OCI-LY3 (cell line): ENCODE measurements at regions not wholly inside any gene's neighbourhood (a gene's known extent, or its start where the extent isn't known, plus 50 kb on each side); places are given as distances from the start of the nearest gene placed in this dataset.

Experiments used
- H2AFZ ChIP-seq: fragments of 200-600, 300-600 bp; shearing (Covaris generic); 2 replicates; pipeline ENCODE4 v1.6.0; 2014; ENCODE audit warnings: antibody characterized with exemption, low read depth, low read length
- H3K27ac ChIP-seq: fragments of 200-600, 300-600 bp; sonication (generic); 2 replicates; pipeline ENCODE4 v1.5.1; 2014; ENCODE audit warnings: mild to moderate bottlenecking, low read length, moderate library complexity, mixed read lengths
- H3K27me3 ChIP-seq: fragments of 200-600, 300-600 bp; sonication (generic); 2 replicates; pipeline ENCODE4 v1.6.1; 2014; ENCODE audit warnings: low read depth, low read length, mixed read lengths
- H3K36me3 ChIP-seq: fragments of 200-600, 300-600 bp; sonication (generic); replicated peaks from 2 replicates; pipeline ENCODE3; 2014; ENCODE audit warnings: low read depth, low read length, mixed read lengths
- H3K4me1 ChIP-seq: fragments of 300-600, 200-600 bp; sonication (generic); 2 replicates; pipeline ENCODE4 v1.6.1; 2014; ENCODE audit warnings: low read length, mixed read lengths
- H3K4me2 ChIP-seq: fragments of 200-600, 300-600 bp; sonication (generic); 2 replicates; pipeline ENCODE4 v1.6.1; 2014; ENCODE audit warnings: low read length, mixed read lengths
- H3K4me3 ChIP-seq: fragments of 300-600, 200-600 bp; sonication (generic); 2 replicates; pipeline ENCODE4 v1.5.1; 2014; ENCODE audit warnings: antibody characterized with exemption, mild to moderate bottlenecking, low read length, moderate library complexity
- H3K79me2 ChIP-seq: fragments of 300-600, 200-600 bp; shearing (Covaris generic); 2 replicates; pipeline ENCODE4 v1.6.1; 2014; ENCODE audit warnings: mild to moderate bottlenecking, low read length, mixed read lengths
- H3K9ac ChIP-seq: fragments of 300-600, 200-600 bp; shearing (Covaris generic); 2 replicates; pipeline ENCODE4 v1.6.0; 2014; ENCODE audit warnings: mild to moderate bottlenecking, low read length, moderate library complexity
- H3K9me3 ChIP-seq: fragments of 200-600, 300-600 bp; shearing (Covaris generic); 2 replicates; pipeline ENCODE4 v1.6.1; 2014; ENCODE audit warnings: low read length, mixed read lengths; ENCODE audit not compliant: insufficient read depth
- H4K20me1 ChIP-seq: fragments of 200-600, 300-600 bp; sonication (generic); 2 replicates; pipeline ENCODE4 v1.6.1; 2016; ENCODE audit warnings: low read length, mixed read lengths; ENCODE audit not compliant: insufficient read depth
- CTCF ChIP-seq: fragments of 200-600, 300-600 bp; sonication (generic); IDR thresholded peaks from 2 replicates; pipeline ENCODE4 v1.5.1; 2014; ENCODE audit warnings: antibody characterized with exemption, low read length, low read depth
- EZH2phosphoT487 ChIP-seq: fragments of 200-600 bp; shearing (Covaris generic); IDR thresholded peaks from 2 replicates; pipeline ENCODE4 v1.6.1; 2018; ENCODE audit warnings: antibody characterized with exemption, mixed run types, low read depth

- no peaks in the 10 kb centered on the region for H3K36me3 ChIP-seq
- no peaks in the 10 kb centered on the region for H4K20me1 ChIP-seq
- H2AFZ ChIP-seq, result no peak overlapping the region
- no peaks in the 10 kb centered on the region; the same call in 1 of the 2 replicates for H3K4me1 ChIP-seq
- no peaks in the 10 kb centered on the region for H3K27me3 ChIP-seq
- H3K4me2 ChIP-seq, result no peak overlapping the region
- no peak overlapping the region for H3K27ac ChIP-seq
- no peak overlapping the region for H3K4me3 ChIP-seq
- H3K79me2 ChIP-seq, result no peaks in the 10 kb centered on the region
- no peaks in the 10 kb centered on the region for H3K9me3 ChIP-seq
- no peak overlapping the region for H3K9ac ChIP-seq
- TF ChIP-seq EZH2phosphoT487, result no peak
- TF ChIP-seq CTCF, result no peak
Measured at GRCh38 chr2:67625178-67625577, 228.0 kb downstream of the ETAA1 start.

- no peaks in the 10 kb centered on the region for H3K9me3 ChIP-seq
- TF ChIP-seq EZH2phosphoT487 (no peak), CTCF (no peak)
- no peak overlapping the region for H3K4me2 ChIP-seq
- H3K4me1 ChIP-seq, result no peaks in the 10 kb centered on the region; the same call in 1 of the 2 replicates
- H3K79me2 ChIP-seq, result no peaks in the 10 kb centered on the region
- H2AFZ ChIP-seq, result no peak overlapping the region
- H3K27ac ChIP-seq, result no peak overlapping the region
- no peaks in the 10 kb centered on the region for H4K20me1 ChIP-seq
- H3K9ac ChIP-seq, result no peak overlapping the region
- H3K36me3 ChIP-seq, result no peaks in the 10 kb centered on the region
- H3K4me3 ChIP-seq, result no peak overlapping the region
- H3K27me3 ChIP-seq, result no peaks in the 10 kb centered on the region
Measured at GRCh38 chr2:67625690-67626475, 228.8 kb downstream of the ETAA1 start.

GRCh38 chr2:67626656-67627055 is 229.5 kb downstream of the ETAA1 start:
- H3K9ac ChIP-seq, result no peak overlapping the region
- no peak for TF ChIP-seq EZH2phosphoT487
- TF ChIP-seq CTCF, result no peak

GRCh38 chr2:67627456-67628207 is 230.5 kb downstream of the ETAA1 start:
- no peak overlapping the region for H3K4me2 ChIP-seq
- H3K36me3 ChIP-seq, result no peaks in the 10 kb centered on the region
- H3K79me2 ChIP-seq, result no peaks in the 10 kb centered on the region
- H3K27me3 ChIP-seq, result no peaks in the 10 kb centered on the region; the same call in 1 of the 2 replicates
- no peaks in the 10 kb centered on the region for H3K4me1 ChIP-seq
- TF ChIP-seq EZH2phosphoT487 (no peak), CTCF (no peak)
- no peak overlapping the region for H3K9ac ChIP-seq
- no peak overlapping the region for H3K4me3 ChIP-seq
- no peaks in the 10 kb centered on the region for H3K9me3 ChIP-seq
- H4K20me1 ChIP-seq, result no peaks in the 10 kb centered on the region
- no peak overlapping the region for H3K27ac ChIP-seq
- H2AFZ ChIP-seq, result no peak overlapping the region

More at GRCh38 chr2:67626656-67627055, 229.5 kb downstream of the ETAA1 start:
- Histone ChIP-seq H3K9me3 (no peaks in the 10 kb centered on the region), H3K4me1 (no peaks in the 10 kb centered on the region; the same call in 1 of the 2 replicates), H3K27ac (no peak overlapping the region), H3K4me3 (no peak overlapping the region), H3K36me3 (no peaks in the 10 kb centered on the region), H3K79me2 (no peaks in the 10 kb centered on the region), H4K20me1 (no peaks in the 10 kb centered on the region), H3K4me2 (no peak overlapping the region), H2AFZ (no peak overlapping the region), H3K27me3 (no peaks in the 10 kb centered on the region; the same call in 1 of the 2 replicates)
